D721Med (cell line): ENCODE measurements at regions not wholly inside any gene's neighbourhood (a gene's known extent, or its start where the extent isn't known, plus 50 kb on each side); places are given as distances from the start of the nearest gene placed in this dataset.
A peak's percentile ranks its signal among the peaks of the same experiment; 100 is the strongest.

Source experiments
- DNase-seq: peaks from one replicate; pipeline ENCODE4 v3.0.0; 2011; ENCODE audit warnings: low spot score; ENCODE audit not compliant: insufficient read length
- FAIRE-seq: peaks from 2 replicates; lab custom pipeline; 2011; peaks lifted over from hg19 to GRCh38; lab: Jason Lieb, UNC
- CTCF ChIP-seq: IDR thresholded peaks from 2 replicates; pipeline ENCODE4 v1.5.1; 2012; ENCODE audit warnings: mild to moderate bottlenecking, control low read depth; ENCODE audit not compliant: insufficient read depth; ENCODE audit errors: missing control alignments

- no peak for FAIRE-seq
- no peak for DNase-seq
- no peak for TF ChIP-seq CTCF
Measured at GRCh38 chr6:100163035-100163434, 169.0 kb upstream of the MCHR2 start.

DNA sequence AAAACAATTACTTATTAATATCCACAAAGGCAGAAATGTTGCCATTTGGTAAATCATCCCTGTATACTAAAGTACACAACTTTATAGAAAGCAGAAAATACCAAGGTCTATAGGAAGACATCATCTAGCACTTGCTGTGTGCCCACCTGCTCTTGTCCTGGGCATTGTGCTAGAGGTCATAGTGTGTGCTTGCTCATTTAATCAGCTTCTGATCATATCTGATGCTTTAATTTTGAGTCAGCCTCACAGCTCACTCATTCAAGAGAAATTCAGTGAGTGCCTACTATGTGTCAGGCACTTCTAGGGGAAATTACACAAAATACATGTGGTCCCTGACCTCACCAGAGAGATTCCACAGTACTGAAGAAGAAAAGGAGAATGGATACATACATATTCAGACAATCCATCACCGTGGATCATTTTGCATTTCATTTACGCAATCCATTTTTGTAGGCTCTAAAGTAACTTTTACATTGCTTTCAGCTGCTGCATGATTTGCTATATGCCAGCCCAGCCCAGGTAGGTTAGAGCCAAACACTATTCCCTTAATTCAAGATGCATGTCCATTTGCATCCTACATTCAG lies 167.9 kb upstream of the MCHR2 start:
- no peak for FAIRE-seq
- no peak for DNase-seq
- no peak for TF ChIP-seq CTCF

- TF ChIP-seq CTCF, result no peak
- FAIRE-seq, result no peak
Measured at GRCh38 chr6:100160930-100161329, 166.9 kb upstream of the MCHR2 start.

GRCh38 chr6:100155141-100155540 lies 161.1 kb upstream of the MCHR2 start:
- peak; percentile 29 for FAIRE-seq
- DNase-seq, result no peak
- no peak for TF ChIP-seq CTCF

More at GRCh38 chr6:100160930-100161329, 166.9 kb upstream of the MCHR2 start:
- no peak for DNase-seq

DNA sequence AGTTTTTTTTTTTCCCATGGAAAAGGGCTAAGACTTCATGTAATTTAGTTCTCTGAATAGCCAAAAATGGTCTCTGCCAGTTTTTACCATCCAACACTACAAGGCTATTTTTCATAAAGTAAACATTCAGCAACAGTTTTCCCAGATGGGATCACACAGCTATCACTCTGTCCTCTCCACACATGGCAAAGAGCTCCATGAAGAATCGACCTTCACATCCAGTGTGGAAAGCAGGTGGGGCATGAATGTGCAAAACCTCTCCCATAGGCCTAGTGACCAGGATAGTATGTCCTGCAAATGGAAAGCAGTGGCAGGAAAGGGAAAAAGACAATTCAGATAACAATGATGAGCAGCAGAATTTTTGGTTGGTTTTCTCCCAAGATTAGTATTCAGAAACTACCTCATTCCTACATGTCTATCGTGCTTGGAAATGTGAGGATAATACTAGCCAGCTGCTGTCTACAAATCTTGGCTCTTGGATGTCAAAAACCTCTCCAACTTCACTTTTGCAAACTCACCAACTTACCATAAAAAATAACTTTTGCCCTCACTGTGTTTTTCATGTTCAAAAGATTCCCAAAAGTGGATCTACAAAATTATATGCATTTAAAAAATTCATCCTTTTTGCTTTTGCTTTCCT lies 159.7 kb upstream of the MCHR2 start:
- FAIRE-seq, result no peak
- TF ChIP-seq CTCF, result no peak
- no peak for DNase-seq

DNA sequence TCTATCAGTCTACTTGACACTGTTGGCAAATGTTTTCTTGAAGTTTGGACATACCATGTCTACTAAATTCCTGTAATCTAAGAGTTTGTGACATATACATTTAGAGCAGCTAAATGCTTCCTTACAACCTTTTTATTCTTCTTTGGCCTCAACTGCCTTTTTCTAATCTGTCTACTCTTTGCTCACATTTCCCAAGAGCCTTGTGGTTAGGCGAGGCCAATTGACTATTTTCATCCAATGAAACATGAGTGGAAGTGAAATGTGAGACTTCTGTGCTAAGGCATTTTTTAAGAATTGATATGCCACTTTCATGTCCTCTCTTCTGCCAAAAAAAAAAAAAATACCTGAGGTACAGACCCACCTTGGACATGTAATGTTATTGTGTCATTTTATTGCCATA lies 158.2 kb upstream of the MCHR2 start:
- DNase-seq, result no peak
- TF ChIP-seq CTCF, result no peak
- no peak for FAIRE-seq

DNA sequence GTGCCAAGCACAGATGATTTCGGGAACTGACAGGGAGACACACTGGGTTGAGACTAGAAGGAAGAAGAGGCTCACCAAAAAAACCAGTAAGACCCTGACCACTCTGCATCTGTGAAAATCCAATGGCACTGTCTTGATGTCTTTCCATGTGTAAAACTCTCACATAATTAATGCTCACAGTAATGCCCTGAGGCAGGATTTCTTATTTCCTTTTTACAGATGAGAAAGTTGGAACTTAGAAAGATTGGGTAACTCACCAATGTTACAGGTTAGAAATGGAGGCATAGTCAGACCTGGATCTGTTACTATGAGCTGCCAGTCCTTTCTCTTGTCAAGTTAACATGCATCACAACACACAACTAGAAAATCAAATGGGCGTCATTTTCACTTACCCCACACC lies 151.0 kb upstream of the MCHR2 start:
- FAIRE-seq (no peak), DNase-seq (no peak)
- TF ChIP-seq CTCF, result no peak
